ENCODE measurements at regions not wholly inside any gene's neighbourhood (a gene's known extent, or its start where the extent isn't known, plus 50 kb on each side); places are given as distances from the start of the nearest gene placed in this dataset.
A peak's percentile ranks its signal among the peaks of the same experiment; 100 is the strongest.

- H3K27me3 Mint-ChIP-seq: no peaks in the 10 kb centered on the region
These were observed 73.3 kb upstream of the MTPN start for GRCh38 chr7:136050462-136050847.

GRCh38 chr7:136049818-136050461 is 72.8 kb upstream of the MTPN start:
- H3K4me1 Mint-ChIP-seq: no peaks in the 10 kb centered on the region
- no peak overlapping the region for H3K4me3 Mint-ChIP-seq
- H3K36me3 Mint-ChIP-seq (ENCODE audit: low read depth): no peaks in the 10 kb centered on the region
- no peak for DNase-seq
- H3K9me3 Mint-ChIP-seq: peaks cover 6% of the 10 kb centered on the region
- no peak overlapping the region for H3K27ac Mint-ChIP-seq
- ChIA-PET POLR2A (no interaction called here), CTCF (no interaction called here)
- no peaks in the 10 kb centered on the region for H3K27me3 Mint-ChIP-seq

More at GRCh38 chr7:136050462-136050847, 73.3 kb upstream of the MTPN start:
- no peaks in the 10 kb centered on the region for H3K4me1 Mint-ChIP-seq
- H3K27ac Mint-ChIP-seq: no peak overlapping the region
- H3K9me3 Mint-ChIP-seq: peaks cover 5% of the 10 kb centered on the region
- H3K4me3 Mint-ChIP-seq: no peak overlapping the region
- ChIA-PET CTCF (no interaction called here), POLR2A (no interaction called here)
- H3K36me3 Mint-ChIP-seq (ENCODE audit: low read depth): no peaks in the 10 kb centered on the region
- no peak for DNase-seq

GRCh38 chr7:136049117-136049516 is 72.0 kb upstream of the MTPN start:
- DNase-seq: no peak
- H3K4me3 Mint-ChIP-seq: no peak overlapping the region
- no peaks in the 10 kb centered on the region for H3K27me3 Mint-ChIP-seq
- ChIA-PET POLR2A (no interaction called here), CTCF (no interaction called here)
- H3K36me3 Mint-ChIP-seq (ENCODE audit: low read depth): no peaks in the 10 kb centered on the region
- no peak overlapping the region for H3K27ac Mint-ChIP-seq
- H3K4me1 Mint-ChIP-seq: no peaks in the 10 kb centered on the region
- peaks cover 6% of the 10 kb centered on the region for H3K9me3 Mint-ChIP-seq

GRCh38 chr7:136046548-136046947 is 69.4 kb upstream of the MTPN start:
- peaks cover 6% of the 10 kb centered on the region for H3K9me3 Mint-ChIP-seq
- H3K27ac Mint-ChIP-seq: no peak overlapping the region
- no peak for DNase-seq
- POLR2A ChIA-PET: no interaction called here
- no peak overlapping the region for H3K4me3 Mint-ChIP-seq
- no peaks in the 10 kb centered on the region for H3K4me1 Mint-ChIP-seq
- no peaks in the 10 kb centered on the region for H3K27me3 Mint-ChIP-seq
- H3K36me3 Mint-ChIP-seq (ENCODE audit: low read depth): no peaks in the 10 kb centered on the region
- CTCF ChIA-PET: no interaction called here

GRCh38 chr7:136045992-136046391 is 68.8 kb upstream of the MTPN start:
- no peak overlapping the region for H3K4me3 Mint-ChIP-seq
- POLR2A ChIA-PET: no interaction called here
- CTCF ChIA-PET: no interaction called here
- H3K4me1 Mint-ChIP-seq: no peaks in the 10 kb centered on the region
- no peak for DNase-seq
- H3K27ac Mint-ChIP-seq: no peak overlapping the region
- H3K36me3 Mint-ChIP-seq (ENCODE audit: low read depth): no peaks in the 10 kb centered on the region
- no peaks in the 10 kb centered on the region for H3K27me3 Mint-ChIP-seq
- H3K9me3 Mint-ChIP-seq: peaks cover 6% of the 10 kb centered on the region

DNA sequence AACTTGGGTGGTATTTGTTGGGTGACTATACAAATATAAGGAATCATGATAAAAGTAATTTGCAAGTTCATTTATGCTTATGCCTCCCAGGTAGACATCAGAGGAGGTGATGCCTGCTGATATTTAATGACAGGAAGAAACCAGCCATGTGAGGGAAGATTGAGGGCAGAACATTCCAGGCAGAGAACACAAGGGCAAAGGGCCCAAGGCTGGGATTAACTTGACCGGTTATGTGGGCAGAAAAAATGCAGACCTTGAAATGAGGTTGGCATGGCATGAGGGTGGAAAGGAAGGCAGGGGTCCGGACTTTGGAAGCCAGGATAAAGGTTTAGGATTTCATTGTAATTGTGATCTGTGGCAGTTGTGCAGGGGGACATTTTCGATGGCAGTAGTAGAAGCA is 68.0 kb upstream of the MTPN start:
- H3K27ac Mint-ChIP-seq: no peak overlapping the region
- H3K4me3 Mint-ChIP-seq: no peak overlapping the region
- DNase-seq: no peak
- ChIA-PET CTCF (no interaction called here), POLR2A (no interaction called here)
- no peaks in the 10 kb centered on the region for H3K4me1 Mint-ChIP-seq
- no peaks in the 10 kb centered on the region for H3K27me3 Mint-ChIP-seq
- H3K36me3 Mint-ChIP-seq (ENCODE audit: low read depth): no peaks in the 10 kb centered on the region
- peaks cover 6% of the 10 kb centered on the region for H3K9me3 Mint-ChIP-seq

DNA sequence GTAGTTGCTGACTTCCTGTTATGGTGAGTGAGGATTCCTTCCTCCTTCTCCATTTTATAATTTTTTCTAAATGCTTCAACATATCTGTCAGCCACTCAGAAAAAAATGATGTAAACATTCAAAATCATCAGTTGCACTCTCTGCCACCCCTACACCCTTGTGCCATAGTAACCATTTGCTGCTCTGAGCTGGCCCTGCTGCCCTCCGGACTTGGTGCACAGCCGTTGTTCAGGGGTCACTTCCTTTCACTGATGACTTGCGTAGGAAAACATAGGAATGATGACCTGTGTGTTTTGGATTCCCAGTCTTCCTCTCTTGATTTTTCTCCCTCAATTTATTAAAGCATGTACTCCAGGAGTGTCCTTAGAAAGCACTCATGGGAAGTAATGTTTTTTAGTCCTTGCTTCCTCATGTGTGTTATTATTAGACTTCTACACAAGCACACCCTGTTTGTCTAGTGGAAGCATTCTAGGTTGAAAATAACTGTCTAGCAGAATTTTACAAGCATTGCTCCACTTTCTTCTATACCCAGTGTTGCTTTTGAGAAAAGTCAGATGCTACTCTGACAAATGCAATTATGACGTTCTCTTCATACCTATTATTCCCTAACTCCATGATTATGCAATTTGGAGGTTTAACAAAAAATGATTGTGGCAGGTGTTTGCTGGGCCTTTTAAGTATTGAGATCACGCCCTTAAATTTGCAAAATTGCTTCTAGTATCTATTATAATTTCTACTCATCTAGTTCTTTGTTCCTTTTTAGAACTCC is 62.6 kb upstream of the MTPN start:
- Mint-ChIP-seq H3K27me3 (no peaks in the 10 kb centered on the region), H3K4me3 (no peak overlapping the region), H3K27ac (no peak overlapping the region), H3K36me3 (ENCODE audit: low read depth) (no peaks in the 10 kb centered on the region), H3K4me1 (no peaks in the 10 kb centered on the region), H3K9me3 (no peaks in the 10 kb centered on the region)
- no peak for DNase-seq
- ChIA-PET POLR2A (no interaction called here), CTCF (interaction anchor here (0.7 kb wide), 1 partner anchor 29 kb away, joined by 4 read pairs; no protein-coding TSS in a partner anchor)

GRCh38 chr7:136036336-136036735 is 59.2 kb upstream of the MTPN start:
- no peak overlapping the region for H3K27ac Mint-ChIP-seq
- no peaks in the 10 kb centered on the region for H3K27me3 Mint-ChIP-seq
- DNase-seq: no peak
- no peak overlapping the region for H3K4me3 Mint-ChIP-seq
- ChIA-PET POLR2A (no interaction called here), CTCF (no interaction called here)
- no peaks in the 10 kb centered on the region for H3K9me3 Mint-ChIP-seq
- H3K4me1 Mint-ChIP-seq: peaks cover 20% of the 10 kb centered on the region
- no peaks in the 10 kb centered on the region for H3K36me3 Mint-ChIP-seq (ENCODE audit: low read depth)

DNA sequence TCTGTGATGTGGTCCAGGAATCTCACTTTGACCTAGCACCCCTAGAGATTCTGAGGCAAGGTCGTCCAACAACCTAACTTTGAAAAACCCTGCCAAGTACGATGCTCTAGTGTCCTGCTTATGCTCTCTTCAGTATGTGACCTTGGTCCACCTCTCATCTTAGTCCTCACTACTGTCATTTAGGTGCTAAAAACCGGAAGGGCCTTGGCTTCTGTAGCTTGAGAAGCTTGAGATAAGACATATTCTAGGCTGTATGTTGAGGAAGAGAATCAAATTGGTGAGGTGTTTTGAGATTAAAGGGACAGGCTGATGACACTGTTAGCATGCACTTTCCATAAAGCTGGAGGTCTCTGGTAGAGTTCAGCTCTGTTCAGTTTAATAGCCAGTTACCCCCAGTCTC is 57.0 kb upstream of the MTPN start:
- ChIA-PET POLR2A (no interaction called here), CTCF (no interaction called here)
- no peak overlapping the region for H3K27ac Mint-ChIP-seq
- H3K36me3 Mint-ChIP-seq (ENCODE audit: low read depth): no peaks in the 10 kb centered on the region
- no peaks in the 10 kb centered on the region for H3K9me3 Mint-ChIP-seq
- DNase-seq: no peak
- no peaks in the 10 kb centered on the region for H3K27me3 Mint-ChIP-seq
- H3K4me3 Mint-ChIP-seq: no peak overlapping the region
- peaks cover 26% of the 10 kb centered on the region for H3K4me1 Mint-ChIP-seq

DNA sequence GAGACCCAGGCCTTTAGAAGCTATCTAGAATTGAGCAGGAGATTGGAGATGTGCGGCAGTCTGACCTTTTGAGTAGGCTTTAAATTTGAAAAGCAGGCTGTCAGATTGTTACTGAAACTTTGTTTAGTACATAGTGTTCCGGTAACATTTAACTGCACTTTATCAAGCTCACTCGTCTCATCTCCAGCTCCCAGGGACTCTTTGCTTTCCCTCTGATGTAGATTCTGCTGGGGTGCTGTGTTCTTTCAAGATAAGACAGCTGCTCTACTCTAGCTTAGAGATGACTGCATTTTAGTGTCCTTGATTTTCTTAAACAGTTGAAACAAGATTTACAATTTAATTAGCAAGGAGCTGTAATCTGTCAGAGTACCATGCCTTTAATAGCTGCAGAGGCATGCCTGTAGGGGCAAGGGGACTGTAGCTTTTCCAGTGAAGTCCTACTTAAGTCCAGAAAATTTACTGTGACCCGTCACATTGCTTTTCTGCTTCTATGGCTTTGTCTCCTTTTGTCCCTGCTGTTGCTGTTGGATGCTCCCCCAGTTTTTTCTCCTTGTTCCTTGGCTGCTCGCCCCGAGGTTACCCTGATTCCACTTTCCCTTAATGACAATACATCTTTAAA is 56.4 kb upstream of the MTPN start:
- H3K36me3 Mint-ChIP-seq (ENCODE audit: low read depth): no peaks in the 10 kb centered on the region
- H3K4me1 Mint-ChIP-seq: peaks cover 26% of the 10 kb centered on the region
- no peaks in the 10 kb centered on the region for H3K9me3 Mint-ChIP-seq
- no peak overlapping the region for H3K4me3 Mint-ChIP-seq
- POLR2A ChIA-PET: no interaction called here
- no peak for DNase-seq
- CTCF ChIA-PET: no interaction called here
- no peaks in the 10 kb centered on the region for H3K27me3 Mint-ChIP-seq
- no peak overlapping the region for H3K27ac Mint-ChIP-seq

- CTCF ChIA-PET: interaction anchor here (0.8 to 1.1 kb wide), 2 partner anchors 21 to 80 kb away, joined by 4 read pairs; no protein-coding TSS in a partner anchor
- Mint-ChIP-seq H3K4me3 (no peak overlapping the region), H3K9me3 (no peaks in the 10 kb centered on the region), H3K4me1 (peaks cover 26% of the 10 kb centered on the region), H3K36me3 (ENCODE audit: low read depth) (no peaks in the 10 kb centered on the region), H3K27ac (peak overlapping the region; percentile 1), H3K27me3 (no peaks in the 10 kb centered on the region)
- DNase-seq: no peak
- POLR2A ChIA-PET: no interaction called here
These were observed 53.7 kb upstream of the MTPN start for GRCh38 chr7:136030867-136031318.

GRCh38 chr7:136030330-136030729 is 53.2 kb upstream of the MTPN start:
- POLR2A ChIA-PET: no interaction called here
- H3K4me1 Mint-ChIP-seq: peaks cover 26% of the 10 kb centered on the region
- no peaks in the 10 kb centered on the region for H3K27me3 Mint-ChIP-seq
- no peaks in the 10 kb centered on the region for H3K36me3 Mint-ChIP-seq (ENCODE audit: low read depth)
- no peak overlapping the region for H3K4me3 Mint-ChIP-seq
- no peak for DNase-seq
- CTCF ChIA-PET: interaction anchor here (0.8 to 1.1 kb wide), 2 partner anchors 20 to 80 kb away, joined by 4 read pairs; no protein-coding TSS in a partner anchor
- H3K27ac Mint-ChIP-seq: no peak overlapping the region
- H3K9me3 Mint-ChIP-seq: no peaks in the 10 kb centered on the region

DNA sequence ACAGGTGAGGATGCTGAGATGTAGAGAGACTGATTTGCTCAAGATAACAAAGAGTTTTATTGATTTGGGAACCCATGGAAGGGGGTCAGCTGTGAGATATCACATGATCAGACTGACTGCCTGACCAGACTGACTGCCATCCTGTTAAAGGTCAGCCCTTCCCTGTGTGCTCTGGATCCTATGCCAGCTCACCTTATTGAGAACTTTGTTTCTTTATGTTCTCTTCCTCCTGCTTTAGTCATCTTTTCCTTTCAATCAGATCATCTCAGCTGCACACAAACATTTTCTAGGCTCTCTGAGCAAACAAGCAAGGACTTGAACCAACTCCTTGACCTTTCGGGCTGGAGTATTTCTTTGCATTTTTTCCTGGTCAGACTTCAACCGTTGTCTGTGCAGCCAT is 50.0 kb upstream of the MTPN start:
- no peaks in the 10 kb centered on the region for H3K27me3 Mint-ChIP-seq
- H3K9me3 Mint-ChIP-seq: no peaks in the 10 kb centered on the region
- H3K27ac Mint-ChIP-seq: no peak overlapping the region
- CTCF ChIA-PET: interaction anchor here (0.8 kb wide), 1 partner anchor 1774 kb away, joined by 3 read pairs; no protein-coding TSS in a partner anchor
- POLR2A ChIA-PET: no interaction called here
- no peak for DNase-seq
- H3K4me3 Mint-ChIP-seq: no peak overlapping the region
- no peaks in the 10 kb centered on the region for H3K36me3 Mint-ChIP-seq (ENCODE audit: low read depth)
- peaks cover 12% of the 10 kb centered on the region for H3K4me1 Mint-ChIP-seq

Measured in activated CD4-positive, alpha-beta memory T cell treated with anti-CD3 and anti-CD28 coated beads, Interleukin-2, amount 10 ng/mL, durations not matched to agents 7 days and 5 days (primary cell).